Activated B cell treated with CpG ODN at 0.5 μM for 24 hours (primary cell): ENCODE measurements at regions not wholly inside any gene's neighbourhood (a gene's known extent, or its start where the extent isn't known, plus 50 kb on each side); places are given as distances from the start of the nearest gene placed in this dataset.

Experiments
- ATAC-seq: fragments of 200-7000 bp; cut with Tn5 transposase; one replicate; pipeline ENCODE4 v1.10.0; 2021; ENCODE audit warnings: low read depth, mild to moderate bottlenecking, moderate library complexity
- CTCF ChIA-PET: fragments of 350-600 bp; sonication (Branson Sonifier 250); formaldehyde crosslinking; loops from one replicate; lab custom pipeline; 2021; ENCODE audit warnings: antibody characterized with exemption; lab: Charles Lee
- POLR2A ChIA-PET: fragments of 350-600 bp; sonication (Branson Sonifier 250); formaldehyde crosslinking; loops from one replicate; lab custom pipeline; 2021; ENCODE audit warnings: antibody characterized with exemption; lab: Charles Lee
- DNase-seq: peaks from one replicate; pipeline ENCODE4 v3.0.0; 2022
- H3K27ac Mint-ChIP-seq: one replicate; pipeline ENCODE4 v1.8.0; 2020; ENCODE audit warnings: mixed read lengths
- H3K27me3 Mint-ChIP-seq: one replicate; pipeline ENCODE4 v1.8.0; 2021; ENCODE audit warnings: mixed read lengths
- H3K36me3 Mint-ChIP-seq: one replicate; pipeline ENCODE4 v1.8.0; 2021; ENCODE audit warnings: low read depth, mixed read lengths
- H3K4me1 Mint-ChIP-seq: one replicate; pipeline ENCODE4 v1.8.0; 2021; ENCODE audit warnings: mixed read lengths
- H3K4me3 Mint-ChIP-seq: one replicate; pipeline ENCODE4 v1.8.0; 2020; ENCODE audit warnings: mild to moderate bottlenecking, mixed read lengths
- H3K9me3 Mint-ChIP-seq: one replicate; pipeline ENCODE4 v1.8.0; 2020; ENCODE audit warnings: mixed read lengths
- CTCF ChIP-seq: fragments of 200-600 bp; IDR thresholded peaks from one replicate; pipeline ENCODE4 v1.8.0; 2022; ENCODE audit warnings: antibody characterized with exemption, mild to moderate bottlenecking
- intact Hi-C: fragments of 100-400 bp; cut with micrococcal nuclease; formaldehyde crosslinking; loops from one replicate; pipeline ENCODE4 v1.15.1; 2024

DNA sequence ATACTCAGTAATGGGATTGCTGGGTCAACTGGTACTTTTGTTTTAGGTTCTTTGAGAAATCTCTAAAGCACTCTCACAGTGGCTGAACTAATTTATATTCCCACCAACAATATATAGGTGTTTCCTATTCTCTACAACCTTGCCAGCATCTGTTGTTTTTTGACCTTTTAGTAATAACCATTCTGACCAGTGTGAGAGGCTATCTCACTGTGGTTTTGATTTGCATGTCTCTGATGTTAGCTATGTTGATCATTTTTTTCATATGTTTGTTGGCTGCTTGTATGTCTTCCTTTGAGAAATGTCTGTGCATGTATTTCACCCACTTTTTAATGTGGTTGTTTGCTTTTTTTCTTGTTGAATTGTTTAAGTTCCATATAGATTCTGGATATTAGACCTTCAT is 98.2 kb upstream of the DCBLD2 start:
- ChIA-PET POLR2A (no interaction called here), CTCF (no interaction called here)
- H3K9me3 Mint-ChIP-seq = peaks cover 3% of the 10 kb centered on the region
- H3K4me3 Mint-ChIP-seq = no peak overlapping the region
- ATAC-seq = no peak
- no peak overlapping the region for H3K27ac Mint-ChIP-seq
- intact Hi-C loops = no loop called here
- H3K27me3 Mint-ChIP-seq = no peaks in the 10 kb centered on the region
- TF ChIP-seq CTCF = no peak
- no peak for DNase-seq
- H3K36me3 Mint-ChIP-seq = no peaks in the 10 kb centered on the region
- H3K4me1 Mint-ChIP-seq = no peaks in the 10 kb centered on the region

GRCh38 chr3:98994128-98994762 is 92.8 kb upstream of the DCBLD2 start:
- CTCF ChIA-PET = no interaction called here
- no peaks in the 10 kb centered on the region for H3K27me3 Mint-ChIP-seq
- ATAC-seq (no peak), DNase-seq (no peak)
- POLR2A ChIA-PET = no interaction called here
- no peak for TF ChIP-seq CTCF
- H3K9me3 Mint-ChIP-seq = no peaks in the 10 kb centered on the region
- H3K4me3 Mint-ChIP-seq = no peak overlapping the region
- no peak overlapping the region for H3K27ac Mint-ChIP-seq
- intact Hi-C loops = loop anchor here (1.0 kb wide), 1 partner anchor 177 kb away; no protein-coding TSS in a partner anchor
- no peaks in the 10 kb centered on the region for H3K4me1 Mint-ChIP-seq
- no peaks in the 10 kb centered on the region for H3K36me3 Mint-ChIP-seq

DNA sequence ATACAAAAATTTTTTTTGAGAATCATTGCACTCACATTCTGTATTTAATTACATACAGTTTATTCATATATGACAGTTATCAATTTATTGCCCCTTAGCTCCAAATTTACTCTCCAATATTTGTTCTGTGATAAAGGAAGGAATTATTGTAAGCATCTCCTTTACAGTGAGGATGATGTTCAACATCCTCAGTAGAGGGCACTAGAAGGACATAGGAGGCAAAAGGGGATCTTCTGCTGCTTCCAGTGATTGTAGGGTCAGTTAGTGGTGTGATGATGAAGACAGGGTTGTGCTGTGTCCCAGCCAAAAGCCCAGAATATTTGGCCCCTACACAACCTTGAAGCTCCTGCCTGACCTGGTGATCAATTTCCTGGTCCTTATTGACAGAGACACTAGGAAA is 89.9 kb upstream of the DCBLD2 start:
- DNase-seq = no peak
- ATAC-seq = no peak
- Mint-ChIP-seq H3K9me3 (no peaks in the 10 kb centered on the region), H3K27ac (no peak overlapping the region), H3K36me3 (no peaks in the 10 kb centered on the region), H3K4me3 (no peak overlapping the region), H3K27me3 (no peaks in the 10 kb centered on the region), H3K4me1 (no peaks in the 10 kb centered on the region)
- intact Hi-C loops = no loop called here
- ChIA-PET POLR2A (no interaction called here), CTCF (no interaction called here)
- no peak for TF ChIP-seq CTCF

- no peak for ATAC-seq
- ChIA-PET CTCF (no interaction called here), POLR2A (no interaction called here)
- H3K4me3 Mint-ChIP-seq = no peak overlapping the region
- intact Hi-C loops = no loop called here
- no peak for DNase-seq
- TF ChIP-seq CTCF = no peak
- H3K27me3 Mint-ChIP-seq = no peaks in the 10 kb centered on the region
- no peaks in the 10 kb centered on the region for H3K4me1 Mint-ChIP-seq
- no peak overlapping the region for H3K27ac Mint-ChIP-seq
- H3K9me3 Mint-ChIP-seq = no peaks in the 10 kb centered on the region
- no peaks in the 10 kb centered on the region for H3K36me3 Mint-ChIP-seq
These were observed 89.2 kb upstream of the DCBLD2 start for GRCh38 chr3:98990657-98991056.

DNA sequence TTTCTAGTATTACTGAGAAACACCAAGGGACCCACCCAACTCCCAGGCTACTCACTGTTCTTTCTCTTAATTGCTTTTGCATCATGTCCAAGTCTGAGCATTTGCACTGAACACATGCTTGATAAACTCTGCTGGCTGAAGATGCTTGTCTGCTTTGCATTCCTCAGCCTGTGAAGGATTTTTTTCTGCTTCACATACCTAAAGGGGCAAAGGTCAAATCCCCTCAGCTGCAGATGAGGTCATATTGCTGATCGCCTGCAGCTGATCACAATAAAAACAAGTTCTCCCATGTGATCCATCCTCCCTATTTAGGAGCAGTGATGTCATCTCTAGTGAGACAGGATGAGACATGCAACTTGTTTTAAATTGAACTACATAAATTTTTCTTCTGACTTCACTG is 84.6 kb upstream of the DCBLD2 start:
- H3K27me3 Mint-ChIP-seq = no peaks in the 10 kb centered on the region
- H3K9me3 Mint-ChIP-seq = no peaks in the 10 kb centered on the region
- TF ChIP-seq CTCF = no peak
- H3K27ac Mint-ChIP-seq = no peak overlapping the region
- DNase-seq = no peak
- ChIA-PET POLR2A (no interaction called here), CTCF (no interaction called here)
- intact Hi-C loops = no loop called here
- H3K4me3 Mint-ChIP-seq = no peak overlapping the region
- H3K36me3 Mint-ChIP-seq = no peaks in the 10 kb centered on the region
- no peak for ATAC-seq
- no peaks in the 10 kb centered on the region for H3K4me1 Mint-ChIP-seq
